ENCODE measurements at regions not wholly inside any gene's neighbourhood (a gene's known extent, or its start where the extent isn't known, plus 50 kb on each side); places are given as distances from the start of the nearest gene placed in this dataset.

GRCh38 chr2:144063602-144064001, 456.3 kb downstream of the ZEB2 start:
- DNase-seq (ENCODE audit: low read depth) = no peak
- H3K4me3 ChIP-seq (ENCODE audit: low read depth, low read length) = no peak overlapping the region
- TF ChIP-seq CTCF (IDR thresholded peaks at IDR 0.05; ENCODE audit: insufficient read depth, low read depth, low read length) = no peak

GRCh38 chr2:144054911-144055310, 465.0 kb downstream of the ZEB2 start:
- TF ChIP-seq CTCF (IDR thresholded peaks at IDR 0.05; ENCODE audit: insufficient read depth, low read depth, low read length) = no peak
- no peak overlapping the region for H3K4me3 ChIP-seq (ENCODE audit: low read depth, low read length)
- DNase-seq (ENCODE audit: low read depth) = no peak

GRCh38 chr2:144052083-144052482, 467.8 kb downstream of the ZEB2 start:
- DNase-seq (ENCODE audit: low read depth) = peak; percentile 47
- no peak overlapping the region for H3K4me3 ChIP-seq (ENCODE audit: low read depth, low read length)
- TF ChIP-seq CTCF (IDR thresholded peaks at IDR 0.05; ENCODE audit: insufficient read depth, low read depth, low read length) = no peak

GRCh38 chr2:144049137-144049536, 470.8 kb downstream of the ZEB2 start:
- TF ChIP-seq CTCF (IDR thresholded peaks at IDR 0.05; ENCODE audit: insufficient read depth, low read depth, low read length) = no peak
- DNase-seq (ENCODE audit: low read depth) = no peak
- no peak overlapping the region for H3K4me3 ChIP-seq (ENCODE audit: low read depth, low read length)

- H3K4me3 ChIP-seq (ENCODE audit: low read depth, low read length) = no peak overlapping the region
- no peak for TF ChIP-seq CTCF (IDR thresholded peaks at IDR 0.05; ENCODE audit: insufficient read depth, low read depth, low read length)
- peak; percentile 3 for DNase-seq (ENCODE audit: low read depth)
These were observed 471.3 kb downstream of the ZEB2 start for GRCh38 chr2:144048631-144049060.

- no peak for TF ChIP-seq CTCF (IDR thresholded peaks at IDR 0.05; ENCODE audit: insufficient read depth, low read depth, low read length)
- H3K4me3 ChIP-seq (ENCODE audit: low read depth, low read length) = no peak overlapping the region
- DNase-seq (ENCODE audit: low read depth) = no peak
These were observed 477.2 kb downstream of the ZEB2 start for GRCh38 chr2:144042751-144043150.

- no peak for DNase-seq (ENCODE audit: low read depth)
- no peak overlapping the region for H3K4me3 ChIP-seq (ENCODE audit: low read depth, low read length)
- no peak for TF ChIP-seq CTCF (IDR thresholded peaks at IDR 0.05; ENCODE audit: insufficient read depth, low read depth, low read length)
These were observed 478.3 kb downstream of the ZEB2 start for GRCh38 chr2:144041612-144042011.

Measured in fibroblast of villous mesenchyme (primary cell).